ENCODE measurements at regions not wholly inside any gene's neighbourhood (a gene's known extent, or its start where the extent isn't known, plus 50 kb on each side); places are given as distances from the start of the nearest gene placed in this dataset.
"Not testable (repeated sequence)": the region's sequence is repeated elsewhere in the genome, so short reads cannot be mapped to it uniquely, and the experiment has no call there.

GRCh38 chr3:127072971-127073783 is 90.3 kb downstream of the PLXNA1 start:
- DNase-seq, result no peak

GRCh38 chr3:127073941-127074820 is 91.3 kb downstream of the PLXNA1 start:
- DNase-seq, result no peak

GRCh38 chr3:127074900-127075360 is 92.0 kb downstream of the PLXNA1 start:
- peak; percentile 9 to 25 for DNase-seq

- DNase-seq, result not testable (repeated sequence)
These were observed 93.5 kb downstream of the PLXNA1 start for GRCh38 chr3:127076166-127076992.

GRCh38 chr3:127077068-127077467 is 94.2 kb downstream of the PLXNA1 start:
- DNase-seq, result no peak

GRCh38 chr3:127077505-127078064 is 94.7 kb downstream of the PLXNA1 start:
- DNase-seq, result no peak

- DNase-seq, result no peak
These were observed 95.7 kb downstream of the PLXNA1 start for GRCh38 chr3:127078626-127079025.

GRCh38 chr3:127079211-127079610 is 96.3 kb downstream of the PLXNA1 start:
- DNase-seq, result no peak

GRCh38 chr3:127081001-127081720 is 98.2 kb downstream of the PLXNA1 start:
- DNase-seq, result no peak

GRCh38 chr3:127082066-127082465 is 99.2 kb downstream of the PLXNA1 start:
- DNase-seq, result no peak

GRCh38 chr3:127083778-127084397 is 101.0 kb downstream of the PLXNA1 start:
- no peak for DNase-seq

GRCh38 chr3:127084401-127084990 is 101.6 kb downstream of the PLXNA1 start:
- no peak for DNase-seq

- DNase-seq, result no peak
These were observed 102.7 kb downstream of the PLXNA1 start for GRCh38 chr3:127085576-127085975.

GRCh38 chr3:127086591-127086990 is 103.7 kb downstream of the PLXNA1 start:
- DNase-seq, result not testable (repeated sequence)

GRCh38 chr3:127087441-127087840 is 104.5 kb downstream of the PLXNA1 start:
- DNase-seq, result no peak

GRCh38 chr3:127088511-127089351 is 104.2 kb upstream of the PRR23E start:
- no peak for DNase-seq

- no peak for DNase-seq
These were observed 103.3 kb upstream of the PRR23E start for GRCh38 chr3:127089486-127090145.

GRCh38 chr3:127090218-127091160 is 102.4 kb upstream of the PRR23E start:
- no peak for DNase-seq

Measured in SHP77 (cell line).